ENCODE measurements at regions not wholly inside any gene's neighbourhood (a gene's known extent, or its start where the extent isn't known, plus 50 kb on each side); places are given as distances from the start of the nearest gene placed in this dataset.

GRCh38 chr7:130990178-130990832 lies 256.3 kb upstream of the KLF14 start:
- TF ChIP-seq CTCF (IDR thresholded peaks at IDR 0.05): no peak
- TF ChIP-seq EP300 (IDR thresholded peaks at IDR 0.05): no peak
- TF ChIP-seq POLR2AphosphoS5 (IDR thresholded peaks at IDR 0.05): peak; percentile 23 to 38

All from esophagus muscularis mucosa (tissue), 4 donors.